Spleen (tissue), 7 donors: ENCODE measurements at regions not wholly inside any gene's neighbourhood (a gene's known extent, or its start where the extent isn't known, plus 50 kb on each side); places are given as distances from the start of the nearest gene placed in this dataset.

Experiments used
- CTCF ChIP-seq, 11 experiments: fragments of 200-600 bp in 7 of 11; fragments of 450-650 bp in 4 of 11; sonication (generic) in 4 of 11; IDR thresholded peaks in 8 of 11; conservative IDR thresholded peaks in 3 of 11; 1 replicate in 7 of 11; 2 replicates in 4 of 11; pipeline versions ENCODE4 v1.4.0 to v1.8.0; 2016 to 2021; ENCODE audit warnings: antibody characterized with exemption in 11 of 11, inconsistent platforms in 4 of 11, mild to moderate bottlenecking in 1 of 11
- POLR2A ChIP-seq, 3 donors: fragments of 450-650 bp; IDR thresholded peaks; one replicate each; pipeline ENCODE4 v1.5.1; 2017; ENCODE audit warnings: antibody characterized with exemption in 3 of 3, mild to moderate bottlenecking in 1 of 3
- POLR2AphosphoS5 ChIP-seq, 3 donors: sonication (generic); formaldehyde crosslinking; IDR thresholded peaks; one replicate each; pipeline ENCODE4 v1.5.1; 2017; ENCODE audit warnings: antibody characterized with exemption in 3 of 3
- donor health status: DM: no; HTN: no; CAD: no; lungs with moderate emphysema.
- donor health status: DM: no; HTN: no; CAD: no.
- donor health status: DM: no; HTN: no; CAD: no.

GRCh38 chr9:89854715-89855475 is 250.1 kb downstream of the GADD45G start:
- TF ChIP-seq CTCF (IDR thresholded peaks at IDR 0.05 in 8 of 11, conservative IDR thresholded peaks at IDR 0.05 in 3 of 11) (no peak), POLR2A (IDR thresholded peaks at IDR 0.05) (no peak), POLR2AphosphoS5 (IDR thresholded peaks at IDR 0.05) (no peak)
